ENCODE measurements at regions not wholly inside any gene's neighbourhood (a gene's known extent, or its start where the extent isn't known, plus 50 kb on each side); places are given as distances from the start of the nearest gene placed in this dataset.

- TF ChIP-seq ZNF518A (tag by site-specific recombination; conservative IDR thresholded peaks at IDR 0.05; ENCODE audit: low read depth) = no peak
- no peak for TF ChIP-seq ZEB2 (tag by site-specific recombination; IDR thresholded peaks at IDR 0.05)
- TF ChIP-seq ZIC2 (tag by site-specific recombination; IDR thresholded peaks at IDR 0.05) = no peak
- no peak for TF ChIP-seq KLF10 (tag by site-specific recombination; IDR thresholded peaks at IDR 0.05)
- no peak for TF ChIP-seq HOXA7 (CRISPR knock-in tag; IDR thresholded peaks at IDR 0.05; ENCODE audit: borderline replicate concordance)
- no peak for TF ChIP-seq MYNN (tag by site-specific recombination; IDR thresholded peaks at IDR 0.05; ENCODE audit: borderline replicate concordance)
- no peak for TF ChIP-seq ZNF639 (tag by site-specific recombination; IDR thresholded peaks at IDR 0.05)
Observed at GRCh38 chr13:22055259-22055658, 384.4 kb downstream of the FGF9 start (continued).

- ChIA-PET POLR2A (no interaction called here), CTCF (no interaction called here)
- no peaks in the 10 kb centered on the region for H3K36me3 ChIP-seq (ENCODE audit: control insufficient read depth in 2 of 2, insufficient read depth in 1 of 2, low read length in 2 of 2)
- no peaks in the 10 kb centered on the region for H3K9me3 ChIP-seq (ENCODE audit: control insufficient read depth, insufficient read depth, low read depth, low read length)
- H3K27ac ChIP-seq (ENCODE audit: extremely low read depth, low read depth, low read length) = no peak overlapping the region
- H3K4me3 ChIP-seq (ENCODE audit: low read depth, low read length) = no peak overlapping the region
- TF ChIP-seq KLF9 (tag by site-specific recombination; IDR thresholded peaks at IDR 0.05; ENCODE audit: low read depth) (no peak), ZNF169 (tag by site-specific recombination; IDR thresholded peaks at IDR 0.05) (no peak), ZEB2 (tag by site-specific recombination; IDR thresholded peaks at IDR 0.05) (no peak)
- no peaks in the 10 kb centered on the region for H3K4me1 ChIP-seq (ENCODE audit: control insufficient read depth, insufficient read depth, low read length)
Observed at GRCh38 chr13:22060187-22060586, 389.3 kb downstream of the FGF9 start.

GRCh38 chr13:22061371-22061805 is 390.5 kb downstream of the FGF9 start:
- Histone ChIP-seq H3K36me3 (ENCODE audit: control insufficient read depth in 2 of 2, insufficient read depth in 1 of 2, low read length in 2 of 2) (no peaks in the 10 kb centered on the region), H3K4me1 (ENCODE audit: control insufficient read depth, insufficient read depth, low read length) (no peaks in the 10 kb centered on the region), H3K27ac (ENCODE audit: extremely low read depth, low read depth, low read length) (no peak overlapping the region), H3K4me3 (ENCODE audit: low read depth, low read length) (no peak overlapping the region), H3K9me3 (ENCODE audit: control insufficient read depth, insufficient read depth, low read depth, low read length) (no peaks in the 10 kb centered on the region)
- ChIA-PET POLR2A (no interaction called here), CTCF (interaction anchor here (0.7 kb wide), 1 partner anchor 424 kb away, joined by 4 read pairs; no protein-coding TSS in a partner anchor)
- no peak for TF ChIP-seq ZNF18 (tag by site-specific recombination; IDR thresholded peaks at IDR 0.05)
- no peak for TF ChIP-seq RBAK (tag by site-specific recombination; IDR thresholded peaks at IDR 0.05)
- no peak for TF ChIP-seq ZNF621 (tag by site-specific recombination; IDR thresholded peaks at IDR 0.05)
- no peak for TF ChIP-seq KLF17 (tag by site-specific recombination; IDR thresholded peaks at IDR 0.05)
- TF ChIP-seq PRDM6 (tag by site-specific recombination; IDR thresholded peaks at IDR 0.05) = no peak
- no peak for TF ChIP-seq ZNF350 (tag by site-specific recombination; IDR thresholded peaks at IDR 0.05)
- no peak for TF ChIP-seq ZNF24 (tag by site-specific recombination; IDR thresholded peaks at IDR 0.05)
- TF ChIP-seq ZNF175 (tag by site-specific recombination; IDR thresholded peaks at IDR 0.05) = no peak
- no peak for TF ChIP-seq ZNF341 (tag by site-specific recombination; IDR thresholded peaks at IDR 0.05; ENCODE audit: low read depth)
- TF ChIP-seq ZNF785 (tag by site-specific recombination; IDR thresholded peaks at IDR 0.05) = no peak
- no peak for TF ChIP-seq CTCF (tag by site-specific recombination; IDR thresholded peaks at IDR 0.05)
